ENCODE measurements at regions not wholly inside any gene's neighbourhood (a gene's known extent, or its start where the extent isn't known, plus 50 kb on each side); places are given as distances from the start of the nearest gene placed in this dataset.

GRCh38 chr5:167512111-167512510, 779.3 kb upstream of the WWC1 start:
- DNase-seq: no peak

DNA sequence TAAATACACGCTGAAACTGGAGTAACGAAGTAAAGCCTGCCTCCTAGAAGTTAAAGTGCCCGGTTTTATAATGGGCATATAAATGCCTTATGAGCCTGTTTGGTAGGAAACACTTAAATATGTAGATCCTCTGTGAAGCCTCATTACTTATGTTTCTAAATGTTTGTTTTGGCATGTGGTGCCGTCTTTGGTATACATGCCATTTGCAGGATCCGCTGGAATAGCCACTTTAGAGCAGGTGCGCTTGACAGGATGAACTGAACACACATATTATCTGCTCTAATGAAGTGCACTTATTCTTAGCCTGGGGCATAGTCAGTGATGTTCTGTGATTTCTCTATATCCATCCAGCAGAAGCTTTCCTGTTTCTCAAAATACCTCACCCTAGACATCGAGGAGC, 778.1 kb upstream of the WWC1 start:
- DNase-seq: no peak

GRCh38 chr5:167514461-167514860, 777.0 kb upstream of the WWC1 start:
- no peak for DNase-seq

GRCh38 chr5:167525004-167525403, 766.4 kb upstream of the WWC1 start:
- DNase-seq: no peak

DNA sequence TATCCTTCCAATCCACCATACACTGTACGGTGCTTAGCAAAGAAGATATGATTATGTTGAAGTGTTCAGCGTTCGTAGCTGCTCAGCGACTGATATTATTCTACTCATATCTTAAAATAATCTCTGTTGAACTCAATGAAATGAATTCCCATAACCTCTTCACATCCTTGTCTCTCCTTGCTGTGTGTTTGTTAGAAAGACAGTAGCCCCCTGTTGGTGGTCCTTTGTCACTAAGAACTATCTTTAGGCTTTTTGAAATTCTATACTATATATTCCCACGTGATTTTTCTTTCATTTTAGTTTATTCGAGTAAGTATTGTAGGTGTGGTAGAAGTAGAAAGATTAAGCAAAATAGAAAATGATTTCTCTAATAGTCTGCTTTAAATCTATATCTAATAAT, 762.8 kb upstream of the WWC1 start:
- no peak for DNase-seq

- DNase-seq: no peak
Observed at GRCh38 chr5:167530548-167530947, 760.9 kb upstream of the WWC1 start.

DNA sequence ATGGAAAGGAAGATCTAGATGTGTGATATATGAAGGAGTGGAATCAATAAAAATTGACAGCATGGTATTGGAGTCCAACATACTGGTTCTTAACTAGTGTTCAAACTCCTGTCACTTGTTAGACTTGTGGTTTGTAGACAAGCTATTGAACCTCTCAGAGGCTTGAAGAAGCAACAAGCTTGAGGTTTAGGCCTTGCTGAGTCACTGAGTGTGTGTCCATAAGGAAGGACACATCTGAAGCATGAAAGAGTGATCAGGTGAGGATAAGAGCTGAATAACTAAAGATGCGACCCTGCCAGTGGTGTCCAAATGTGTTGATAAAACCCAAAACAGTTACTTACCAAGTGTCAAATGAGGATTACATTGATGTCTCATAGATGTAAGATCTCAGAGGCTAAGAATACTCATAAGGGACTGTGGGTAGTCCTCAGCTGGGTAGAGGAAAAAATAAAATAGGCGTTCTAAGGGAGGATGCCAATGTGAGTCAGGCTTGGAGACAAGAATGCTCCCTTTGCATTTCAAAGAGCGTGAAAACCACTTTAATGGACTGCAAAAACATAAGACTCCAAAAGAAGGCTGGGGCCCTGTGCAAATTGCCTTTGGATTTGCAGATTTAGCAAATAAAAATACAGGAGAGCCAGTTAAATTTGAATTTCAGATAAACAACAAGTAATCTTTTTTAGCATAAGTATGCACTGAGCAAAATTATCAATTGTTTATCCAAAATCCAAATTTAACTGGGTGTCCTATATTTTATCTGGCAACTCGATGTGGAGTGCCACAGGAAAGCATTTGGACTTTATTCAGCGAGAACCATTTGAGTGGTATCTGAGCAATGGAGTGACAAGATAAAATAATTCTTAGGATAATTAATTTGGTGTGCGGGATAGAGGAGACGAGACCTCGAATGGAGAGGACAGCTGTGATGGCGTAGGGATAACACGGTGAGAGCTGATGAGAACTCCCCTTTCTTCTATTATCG, 757.3 kb upstream of the WWC1 start:
- DNase-seq: no peak

DNA sequence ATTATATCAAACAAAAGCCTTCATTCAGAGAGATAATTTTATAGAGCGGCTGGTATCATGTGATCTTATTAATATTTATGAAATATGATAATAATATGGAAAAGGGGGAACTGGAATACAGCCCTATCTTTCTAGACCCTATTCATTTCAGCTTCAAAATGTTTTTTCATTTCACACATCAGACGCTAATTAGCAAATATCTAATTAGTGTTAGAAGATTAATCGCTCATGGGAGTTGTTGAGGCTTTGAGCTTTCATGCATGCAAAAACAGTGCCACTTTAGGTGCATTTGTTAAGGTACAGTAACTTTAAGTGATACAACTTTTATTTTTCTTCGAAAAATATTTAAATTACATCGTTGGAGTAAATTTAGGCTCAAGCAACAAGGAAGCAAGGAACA, 751.7 kb upstream of the WWC1 start:
- no peak for DNase-seq

GRCh38 chr5:167546270-167546669, 745.2 kb upstream of the WWC1 start:
- DNase-seq: no peak

GRCh38 chr5:167552356-167552755, 739.1 kb upstream of the WWC1 start:
- DNase-seq: no peak

DNA sequence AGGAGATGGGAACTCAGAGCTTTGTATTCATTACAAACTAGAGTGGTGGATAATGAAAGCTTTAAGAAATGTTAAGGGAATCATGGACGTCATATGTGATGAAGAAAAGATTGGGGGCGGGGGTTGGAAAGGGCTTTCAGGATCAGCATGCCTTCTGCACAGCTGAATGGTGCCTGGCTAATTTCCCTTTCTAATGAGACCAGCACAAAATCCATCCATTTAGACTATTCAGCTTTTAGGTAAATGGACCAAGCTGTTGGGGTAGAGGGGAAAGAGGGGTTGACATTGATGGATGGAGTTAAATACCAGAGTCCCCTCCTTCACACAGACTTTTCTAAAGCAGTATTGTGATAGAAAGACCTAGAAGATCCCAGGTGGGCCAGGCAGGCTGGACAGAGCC, 737.9 kb upstream of the WWC1 start:
- DNase-seq: no peak

GRCh38 chr5:167554564-167555290, 736.7 kb upstream of the WWC1 start:
- DNase-seq: no peak

GRCh38 chr5:167555565-167556166, 735.8 kb upstream of the WWC1 start:
- DNase-seq: no peak

DNA sequence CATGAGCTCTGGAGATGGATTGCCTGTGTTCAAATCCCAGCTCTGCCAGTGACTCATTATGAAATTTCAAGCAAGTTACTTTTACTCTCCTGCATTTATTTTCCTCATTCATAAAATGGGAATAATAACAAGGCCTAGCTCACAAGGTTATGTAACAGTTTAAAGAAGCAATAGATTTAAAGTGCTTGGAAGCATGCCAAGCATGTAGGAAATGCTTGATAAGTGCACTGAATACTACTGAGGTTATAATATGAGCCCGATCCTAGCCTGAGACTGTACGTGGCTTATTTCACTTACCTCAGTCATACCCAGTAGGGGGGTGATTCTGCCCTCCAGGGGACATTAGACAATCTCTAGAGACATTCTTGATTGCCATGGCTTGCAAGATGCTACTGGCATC, 734.1 kb upstream of the WWC1 start:
- DNase-seq: no peak

DNA sequence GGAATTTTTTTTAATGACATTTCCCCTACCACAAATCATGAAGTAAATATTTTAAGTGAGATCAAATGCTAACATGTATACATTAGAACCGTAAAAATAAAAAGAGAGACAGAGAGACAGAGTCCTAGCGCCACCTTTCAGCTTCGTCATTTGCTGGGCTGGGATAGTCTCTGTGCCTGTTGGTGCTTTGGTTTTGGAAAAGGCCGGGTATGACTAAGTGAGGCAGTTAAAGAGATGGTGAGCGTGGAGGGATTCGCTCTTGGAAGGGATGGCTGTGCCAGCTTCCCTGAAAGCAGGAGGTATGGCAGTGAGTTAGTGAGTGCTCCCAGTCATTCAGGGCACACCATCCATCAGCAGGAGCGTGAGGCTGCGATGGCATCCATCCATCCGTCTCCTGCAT, 729.6 kb upstream of the WWC1 start:
- DNase-seq: no peak

GRCh38 chr5:167564275-167564674, 727.2 kb upstream of the WWC1 start:
- DNase-seq: no peak

GRCh38 chr5:167565189-167565954, 726.1 kb upstream of the WWC1 start:
- DNase-seq: no peak

DNA sequence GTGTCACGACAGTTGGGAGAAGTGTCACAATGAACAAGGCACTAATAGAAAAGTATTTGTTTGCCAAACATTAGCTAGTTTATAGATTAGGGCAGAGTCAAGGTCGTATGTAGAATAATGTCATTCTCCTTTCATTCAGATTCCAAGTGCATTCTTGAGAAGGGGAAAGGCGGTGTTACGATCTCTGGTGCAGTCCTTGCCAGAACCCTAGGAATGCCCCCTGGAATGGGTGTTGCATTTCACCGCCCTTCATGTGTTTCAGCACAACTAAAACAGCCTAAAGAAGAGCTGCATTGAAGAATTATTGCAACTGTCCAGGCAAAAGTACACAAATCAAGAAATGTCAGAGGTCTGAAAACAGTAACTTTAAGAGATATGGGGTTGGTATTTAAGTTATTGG, 721.0 kb upstream of the WWC1 start:
- no peak for DNase-seq

GRCh38 chr5:167571824-167572223, 719.6 kb upstream of the WWC1 start:
- no peak for DNase-seq

DNA sequence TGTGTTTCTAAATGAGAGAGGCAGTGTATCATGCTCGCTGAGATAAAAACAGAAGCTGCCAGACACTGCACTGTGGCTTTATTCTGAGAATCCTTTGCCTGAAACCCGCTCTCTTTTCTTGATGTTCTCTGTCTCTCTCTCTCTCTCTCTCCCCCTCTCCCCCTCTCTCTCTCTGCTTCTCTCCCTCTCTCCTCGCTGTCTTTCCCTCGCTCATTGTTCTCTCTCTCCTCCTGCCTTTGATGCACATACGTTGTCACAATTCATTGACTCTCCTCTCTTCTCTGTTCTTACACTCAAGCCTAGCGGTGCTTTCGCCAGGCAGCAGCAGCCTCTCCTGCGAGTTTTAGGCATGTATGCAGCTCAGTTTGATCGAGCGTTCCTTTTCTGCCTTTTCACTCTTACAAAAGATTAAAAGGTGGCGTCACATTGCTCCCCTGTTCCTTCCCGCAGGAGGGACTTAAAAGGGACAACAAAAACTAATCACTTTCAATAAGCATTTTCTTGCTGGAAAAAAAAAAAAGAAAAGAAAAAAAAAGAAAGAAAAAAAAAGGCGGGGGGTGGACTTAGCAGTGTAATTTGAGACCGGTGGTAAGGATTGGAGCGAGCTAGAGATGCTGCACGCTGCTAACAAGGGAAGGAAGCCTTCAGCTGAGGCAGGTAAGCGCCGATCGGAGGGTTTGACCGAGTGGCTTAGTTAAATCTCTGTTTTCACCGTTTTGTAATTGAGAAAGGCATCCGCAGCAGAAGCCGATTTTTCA, 717.9 kb upstream of the WWC1 start:
- no peak for DNase-seq

DNA sequence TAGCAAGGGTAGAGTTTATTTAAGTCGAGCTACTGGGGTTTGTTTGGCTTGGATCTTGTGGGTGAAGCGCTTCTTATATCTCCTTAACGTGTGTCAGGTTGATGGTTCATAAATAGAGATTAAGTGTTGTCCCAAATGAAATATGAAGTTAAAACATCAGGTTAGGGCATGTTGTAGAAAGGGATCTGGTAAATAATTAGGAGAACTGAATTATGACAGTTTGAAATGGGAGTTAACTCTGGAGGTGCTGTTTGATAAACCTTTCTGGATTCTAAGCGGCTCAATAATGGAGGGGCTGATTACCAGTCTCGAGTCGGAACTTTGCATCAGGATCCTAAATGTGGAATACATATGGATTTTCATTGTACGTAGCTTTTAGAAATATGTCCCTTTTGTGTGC, 717.0 kb upstream of the WWC1 start:
- DNase-seq: no peak

DNA sequence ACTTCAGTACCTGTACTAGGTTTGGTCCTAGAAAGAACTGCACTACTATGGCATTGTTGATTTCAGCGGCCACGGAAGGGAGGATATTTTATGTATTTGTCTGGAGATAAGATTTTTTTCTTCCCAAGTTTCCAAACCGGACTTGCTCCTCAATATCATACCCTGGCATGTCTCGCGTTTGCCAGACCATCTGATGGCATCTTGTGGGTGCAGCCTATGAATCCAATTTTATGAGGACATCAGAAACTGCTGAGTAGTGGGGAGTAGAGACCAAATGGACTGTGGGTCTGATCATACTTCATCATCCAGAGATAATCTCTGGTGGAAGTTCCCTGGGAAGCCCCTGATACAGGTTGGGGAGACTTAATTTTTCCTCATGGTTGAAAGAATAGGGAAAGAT, 716.1 kb upstream of the WWC1 start:
- no peak for DNase-seq

Data from CD4-positive, alpha-beta T cell treated with Interleukin-4 for 4 hours (primary cell).